Upper lobe of left lung (tissue), 4 donors: ENCODE measurements at regions not wholly inside any gene's neighbourhood (a gene's known extent, or its start where the extent isn't known, plus 50 kb on each side); places are given as distances from the start of the nearest gene placed in this dataset.

Experiments
- CTCF ChIP-seq, 6 experiments: fragments of 450-650 bp in 4 of 6; fragments of 200-600 bp in 2 of 6; sonication (generic) in 2 of 6; IDR thresholded peaks; one replicate each; pipeline ENCODE4 v1.5.1; 2016 to 2019; ENCODE audit warnings: antibody characterized with exemption in 6 of 6
- EP300 ChIP-seq, 4 donors: sonication (generic); formaldehyde crosslinking; IDR thresholded peaks; one replicate each; pipeline ENCODE4 v1.5.1; 2017; ENCODE audit warnings: antibody characterized with exemption in 4 of 4, control low read depth in 2 of 4
- POLR2A ChIP-seq, 4 donors: fragments of 450-650 bp; IDR thresholded peaks; one replicate each; pipeline ENCODE4 v1.5.1; 2016 to 2017; ENCODE audit warnings: antibody characterized with exemption in 4 of 4, mild to moderate bottlenecking in 2 of 4

- TF ChIP-seq POLR2A (IDR thresholded peaks at IDR 0.05) (no peak), CTCF (IDR thresholded peaks at IDR 0.05) (no peak), EP300 (IDR thresholded peaks at IDR 0.05) (no peak)
Observed at GRCh38 chr19:28185646-28186045, 1027.3 kb downstream of the UQCRFS1 start.
